ENCODE measurements at regions not wholly inside any gene's neighbourhood (a gene's known extent, or its start where the extent isn't known, plus 50 kb on each side); places are given as distances from the start of the nearest gene placed in this dataset.
A peak's percentile ranks its signal among the peaks of the same experiment; 100 is the strongest.

- CTCF ChIA-PET = interaction anchor here (0.5 to 10.3 kb wide), 94 partner anchors 8 to 1296 kb away, joined by 3 to 316 read pairs (median 4); partner anchors contain the start of gene KIZ
- BruUV-seq (replicated peaks) = no TSS peak
- Mint-ChIP-seq H3K27ac (ENCODE audit: low read depth, unreplicated experiment) (no peak overlapping the region), H3K4me3 (ENCODE audit: unreplicated experiment) (no peak overlapping the region), H3K27me3 (ENCODE audit: insufficient read depth, unreplicated experiment) (no peaks in the 10 kb centered on the region), H3K4me1 (ENCODE audit: insufficient read depth, unreplicated experiment) (peaks cover 8% of the 10 kb centered on the region), H3K9me3 (ENCODE audit: unreplicated experiment) (no peaks in the 10 kb centered on the region), H3K36me3 (ENCODE audit: insufficient read depth, unreplicated experiment) (no peaks in the 10 kb centered on the region)
- intact Hi-C loops (cut with micrococcal nuclease) = loop anchor here (1.0 to 2.0 kb wide), 4 partner anchors 261 to 708 kb away; no protein-coding TSS in a partner anchor
- peak; percentile 44 for DNase-seq (ENCODE audit: unreplicated experiment)
- POLR2A ChIA-PET = interaction anchor here (1.4 to 2.7 kb wide), 3 partner anchors 261 to 372 kb away, joined by 6 to 14 read pairs (median 8); partner anchors contain the start of gene KIZ
- peak; percentile 51 for TF ChIP-seq CTCF (IDR thresholded peaks at IDR 0.05; ENCODE audit: unreplicated experiment)
Observed at GRCh38 chr20:20864351-20865096, 152.1 kb upstream of the RALGAPA2 start.

- Mint-ChIP-seq H3K9me3 (ENCODE audit: unreplicated experiment) (no peaks in the 10 kb centered on the region), H3K36me3 (ENCODE audit: insufficient read depth, unreplicated experiment) (no peaks in the 10 kb centered on the region), H3K27me3 (ENCODE audit: insufficient read depth, unreplicated experiment) (no peaks in the 10 kb centered on the region), H3K27ac (ENCODE audit: low read depth, unreplicated experiment) (no peak overlapping the region), H3K4me1 (ENCODE audit: insufficient read depth, unreplicated experiment) (peaks cover 9% of the 10 kb centered on the region), H3K4me3 (ENCODE audit: unreplicated experiment) (no peak overlapping the region)
- ChIA-PET POLR2A (interaction anchor here (0.6 to 2.0 kb wide), 9 partner anchors 169 to 644 kb away, joined by 3 to 13 read pairs (median 3); partner anchors contain the start of genes KIZ and XRN2), CTCF (interaction anchor here (0.6 to 10.3 kb wide), 116 partner anchors 9 to 1539 kb away, joined by 3 to 316 read pairs (median 4); partner anchors contain the start of genes KIZ and RALGAPA2)
- BruUV-seq (replicated peaks) = no TSS peak
- peak; percentile 85 for TF ChIP-seq CTCF (IDR thresholded peaks at IDR 0.05; ENCODE audit: unreplicated experiment)
- peak; percentile 89 for DNase-seq (ENCODE audit: unreplicated experiment)
- intact Hi-C loops (cut with micrococcal nuclease) = loop anchor here (1.0 to 2.0 kb wide), 2 partner anchors 645 to 755 kb away; no protein-coding TSS in a partner anchor
Observed at GRCh38 chr20:20860078-20860806, 147.8 kb upstream of the RALGAPA2 start.

- no peaks in the 10 kb centered on the region for H3K9me3 Mint-ChIP-seq (ENCODE audit: unreplicated experiment)
- intact Hi-C loops (cut with micrococcal nuclease) = no loop called here
- H3K27me3 Mint-ChIP-seq (ENCODE audit: insufficient read depth, unreplicated experiment) = no peaks in the 10 kb centered on the region
- no peaks in the 10 kb centered on the region for H3K36me3 Mint-ChIP-seq (ENCODE audit: insufficient read depth, unreplicated experiment)
- CTCF ChIA-PET = interaction anchor here (0.6 to 10.3 kb wide), 84 partner anchors 13 to 788 kb away, joined by 3 to 316 read pairs (median 5); partner anchors contain the start of genes KIZ and RALGAPA2
- TF ChIP-seq CTCF (IDR thresholded peaks at IDR 0.05; ENCODE audit: unreplicated experiment) = no peak
- peaks cover 9% of the 10 kb centered on the region for H3K4me1 Mint-ChIP-seq (ENCODE audit: insufficient read depth, unreplicated experiment)
- H3K4me3 Mint-ChIP-seq (ENCODE audit: unreplicated experiment) = no peak overlapping the region
- POLR2A ChIA-PET = interaction anchor here (0.6 to 2.0 kb wide), 5 partner anchors 266 to 645 kb away, joined by 3 to 13 read pairs (median 5); partner anchors contain the start of genes KIZ and XRN2
- no TSS peak for BruUV-seq (replicated peaks)
- no peak overlapping the region for H3K27ac Mint-ChIP-seq (ENCODE audit: low read depth, unreplicated experiment)
- peak; percentile 9 for DNase-seq (ENCODE audit: unreplicated experiment)
Observed at GRCh38 chr20:20859510-20859909, 147.1 kb upstream of the RALGAPA2 start.

- BruUV-seq (replicated peaks) = no TSS peak
- intact Hi-C loops (cut with micrococcal nuclease) = no loop called here
- H3K27me3 Mint-ChIP-seq (ENCODE audit: insufficient read depth, unreplicated experiment) = no peaks in the 10 kb centered on the region
- no peaks in the 10 kb centered on the region for H3K36me3 Mint-ChIP-seq (ENCODE audit: insufficient read depth, unreplicated experiment)
- peaks cover 9% of the 10 kb centered on the region for H3K4me1 Mint-ChIP-seq (ENCODE audit: insufficient read depth, unreplicated experiment)
- ChIA-PET CTCF (interaction anchor here (0.6 to 10.3 kb wide), 8 partner anchors 9 to 757 kb away, joined by 3 to 171 read pairs (median 4); no protein-coding TSS in a partner anchor), POLR2A (no interaction called here)
- no peak overlapping the region for H3K27ac Mint-ChIP-seq (ENCODE audit: low read depth, unreplicated experiment)
- DNase-seq (ENCODE audit: unreplicated experiment) = no peak
- no peak overlapping the region for H3K4me3 Mint-ChIP-seq (ENCODE audit: unreplicated experiment)
- no peaks in the 10 kb centered on the region for H3K9me3 Mint-ChIP-seq (ENCODE audit: unreplicated experiment)
- TF ChIP-seq CTCF (IDR thresholded peaks at IDR 0.05; ENCODE audit: unreplicated experiment) = no peak
Observed at GRCh38 chr20:20856956-20857355, 144.5 kb upstream of the RALGAPA2 start.
